Thoracic aorta (tissue), 2 donors: ENCODE measurements at regions not wholly inside any gene's neighbourhood (a gene's known extent, or its start where the extent isn't known, plus 50 kb on each side); places are given as distances from the start of the nearest gene placed in this dataset.
"Not testable (repeated sequence)": the region's sequence is repeated elsewhere in the genome, so short reads cannot be mapped to it uniquely, and the experiment has no call there.

Experiments
- ATAC-seq: fragments of 150-250 bp; one replicate; pipeline ENCODE4 v1.8.0; 2017; ENCODE audit warnings: low read depth; ENCODE audit not compliant: insufficient number of reproducible peaks, low FRiP score
- DNase-seq: peaks from one replicate; pipeline ENCODE4 v3.0.0-alpha.2; 2020; ENCODE audit warnings: low spot score
- H3K27ac ChIP-seq, 2 donors: fragments of 200-600 bp; sonication (generic); 1 replicate in 1 of 2; 2 replicates in 1 of 2; pipeline ENCODE4 v1.5.1; 2016; ENCODE audit warnings: mild to moderate bottlenecking in 2 of 2, moderate library complexity in 2 of 2
- H3K27me3 ChIP-seq: fragments of 200-600 bp; sonication (generic); replicated peaks from 2 replicates; pipeline ENCODE4 v1.6.0; 2016; ENCODE audit warnings: mild to moderate bottlenecking; ENCODE audit not compliant: insufficient read depth
- H3K36me3 ChIP-seq: fragments of 200-600 bp; sonication (generic); one replicate; pipeline ENCODE4 v1.5.1; 2016
- H3K4me1 ChIP-seq, 2 donors: fragments of 200-600 bp; sonication (generic); 1 replicate in 1 of 2; 2 replicates in 1 of 2; pipeline versions ENCODE4 v1.5.1 to v1.6.0; 2016; ENCODE audit warnings: low read depth in 2 of 2, mild to moderate bottlenecking in 1 of 2; ENCODE audit not compliant: control insufficient read depth in 1 of 2
- H3K4me3 ChIP-seq: fragments of 200-600 bp; sonication (generic); 2 replicates; pipeline ENCODE4 v1.5.1; 2016; ENCODE audit warnings: mild to moderate bottlenecking
- H3K9me3 ChIP-seq: fragments of 200-600 bp; sonication (generic); 2 replicates; pipeline ENCODE4 v1.5.1; 2016
- TF ChIP-seq, protein P1 (sequence below): fragments of 200-600 bp; sonication (generic); IDR thresholded peaks from one replicate; pipeline ENCODE4 v1.5.1; 2019; ENCODE audit warnings: antibody characterized with exemption

DNA sequence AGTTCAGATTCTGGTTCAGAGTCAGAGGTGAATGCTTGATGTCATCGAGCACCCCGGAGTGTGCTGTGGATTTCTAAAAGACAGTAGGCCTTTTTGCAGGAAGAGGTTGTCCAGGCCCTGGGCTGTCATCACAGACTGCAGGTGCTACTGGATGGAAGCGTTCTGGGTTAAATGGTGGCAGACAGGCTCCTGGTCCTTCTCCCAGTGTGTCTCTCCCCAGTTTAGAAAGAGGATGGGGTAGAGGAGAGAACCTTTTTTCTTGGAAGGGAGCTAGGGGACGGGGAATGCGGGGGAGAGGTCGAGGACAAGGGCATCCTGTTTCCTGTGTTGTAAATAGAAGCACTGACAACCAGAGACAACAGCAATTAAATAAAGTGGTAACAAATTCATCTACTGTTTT, 102.3 kb upstream of the NUDT6 start:
- Histone ChIP-seq H3K27ac (no peak overlapping the region), H3K36me3 (no peaks in the 10 kb centered on the region), H3K4me1 (no peaks in the 10 kb centered on the region), H3K9me3 (no peaks in the 10 kb centered on the region), H3K27me3 (no peaks in the 10 kb centered on the region), H3K4me3 (no peak overlapping the region)
- DNase-seq: no peak
- no peak for ATAC-seq
- TF ChIP-seq, protein P1, sequence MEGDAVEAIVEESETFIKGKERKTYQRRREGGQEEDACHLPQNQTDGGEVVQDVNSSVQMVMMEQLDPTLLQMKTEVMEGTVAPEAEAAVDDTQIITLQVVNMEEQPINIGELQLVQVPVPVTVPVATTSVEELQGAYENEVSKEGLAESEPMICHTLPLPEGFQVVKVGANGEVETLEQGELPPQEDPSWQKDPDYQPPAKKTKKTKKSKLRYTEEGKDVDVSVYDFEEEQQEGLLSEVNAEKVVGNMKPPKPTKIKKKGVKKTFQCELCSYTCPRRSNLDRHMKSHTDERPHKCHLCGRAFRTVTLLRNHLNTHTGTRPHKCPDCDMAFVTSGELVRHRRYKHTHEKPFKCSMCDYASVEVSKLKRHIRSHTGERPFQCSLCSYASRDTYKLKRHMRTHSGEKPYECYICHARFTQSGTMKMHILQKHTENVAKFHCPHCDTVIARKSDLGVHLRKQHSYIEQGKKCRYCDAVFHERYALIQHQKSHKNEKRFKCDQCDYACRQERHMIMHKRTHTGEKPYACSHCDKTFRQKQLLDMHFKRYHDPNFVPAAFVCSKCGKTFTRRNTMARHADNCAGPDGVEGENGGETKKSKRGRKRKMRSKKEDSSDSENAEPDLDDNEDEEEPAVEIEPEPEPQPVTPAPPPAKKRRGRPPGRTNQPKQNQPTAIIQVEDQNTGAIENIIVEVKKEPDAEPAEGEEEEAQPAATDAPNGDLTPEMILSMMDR: no peak

DNA sequence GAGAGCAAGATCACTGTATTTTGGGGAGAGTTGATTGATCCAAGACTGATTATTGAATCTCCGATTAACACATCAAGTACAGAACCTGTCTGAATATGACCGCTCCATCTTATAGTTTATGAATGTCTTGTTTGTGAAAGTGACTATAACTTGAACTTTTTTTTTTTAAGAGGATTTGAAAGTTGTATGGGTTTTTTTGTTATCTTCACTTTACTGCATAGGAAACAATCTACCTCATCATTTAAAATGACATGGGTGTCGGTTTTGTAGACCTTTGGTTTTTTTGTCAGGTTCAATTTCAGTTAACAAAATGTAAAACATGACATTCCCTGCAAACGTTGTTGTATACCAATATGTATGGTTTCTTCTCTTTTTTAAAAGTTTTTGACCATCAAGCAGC, 103.0 kb upstream of the NUDT6 start:
- H3K4me1 ChIP-seq: no peaks in the 10 kb centered on the region
- H3K27me3 ChIP-seq: no peaks in the 10 kb centered on the region
- TF ChIP-seq, protein P1: no peak
- H3K27ac ChIP-seq: no peak overlapping the region
- no peaks in the 10 kb centered on the region for H3K9me3 ChIP-seq
- no peaks in the 10 kb centered on the region for H3K36me3 ChIP-seq
- DNase-seq (no peak), ATAC-seq (no peak)
- no peak overlapping the region for H3K4me3 ChIP-seq

GRCh38 chr4:123026015-123026414, 103.6 kb upstream of the NUDT6 start:
- H3K36me3 ChIP-seq, ATAC-seq, H3K27ac ChIP-seq: not testable (repeated sequence)

GRCh38 chr4:123031664-123032063, 109.3 kb upstream of the NUDT6 start:
- Histone ChIP-seq H3K27me3 (no peaks in the 10 kb centered on the region), H3K9me3 (no peaks in the 10 kb centered on the region), H3K4me1 (no peaks in the 10 kb centered on the region), H3K36me3 (no peaks in the 10 kb centered on the region), H3K4me3 (no peak overlapping the region), H3K27ac (no peak overlapping the region)
- DNase-seq (no peak), ATAC-seq (no peak)
- TF ChIP-seq, protein P1: no peak

More at GRCh38 chr4:123026015-123026414, 103.6 kb upstream of the NUDT6 start:
- not testable (repeated sequence) for H3K9me3 ChIP-seq, H3K4me3 ChIP-seq, H3K4me1 ChIP-seq, H3K27me3 ChIP-seq, DNase-seq

DNA sequence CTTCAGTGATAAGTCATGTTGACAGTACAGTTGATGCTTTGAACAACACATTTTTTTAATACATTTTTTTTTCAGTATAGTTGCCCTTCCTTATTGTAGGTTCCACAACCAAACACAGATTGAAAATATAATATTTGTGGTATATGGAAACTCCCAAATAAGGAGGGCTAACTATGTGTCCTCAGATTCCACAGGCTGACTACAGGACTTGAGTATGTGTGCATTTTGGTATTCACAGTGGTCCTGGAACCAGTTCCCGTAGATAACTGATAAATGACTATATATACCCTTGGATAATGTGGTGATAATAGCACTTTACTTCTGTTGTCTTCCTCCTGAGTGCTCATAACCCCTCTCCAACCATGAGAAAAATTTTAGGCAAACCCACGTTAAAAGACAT, 111.6 kb upstream of the NUDT6 start:
- H3K36me3 ChIP-seq: no peaks in the 10 kb centered on the region
- no peaks in the 10 kb centered on the region for H3K9me3 ChIP-seq
- ATAC-seq: no peak
- H3K4me3 ChIP-seq: no peak overlapping the region
- no peak for DNase-seq
- H3K4me1 ChIP-seq: peaks cover 0 to 18% of the 10 kb centered on the region in 2 donors
- H3K27ac ChIP-seq: no peak overlapping the region
- no peaks in the 10 kb centered on the region for H3K27me3 ChIP-seq
- TF ChIP-seq, protein P1: no peak

- H3K27ac ChIP-seq: no peak overlapping the region
- TF ChIP-seq, protein P1: no peak
- DNase-seq: no peak
- H3K4me1 ChIP-seq: peaks cover 0 to 20% of the 10 kb centered on the region in 2 donors
- no peaks in the 10 kb centered on the region for H3K36me3 ChIP-seq
- no peaks in the 10 kb centered on the region for H3K27me3 ChIP-seq
- no peak for ATAC-seq
- H3K9me3 ChIP-seq: no peaks in the 10 kb centered on the region
- H3K4me3 ChIP-seq: no peak overlapping the region
These were observed 112.8 kb upstream of the NUDT6 start for GRCh38 chr4:123035239-123035638.
